Stimulated activated CD8-positive, alpha-beta memory T cell treated with anti-CD3 and anti-CD28 coated beads, Interleukin-12 subunit alpha, Interleukin-12 subunit beta, amount 100 ng/mL, for 1 hour (primary cell): ENCODE measurements at regions not wholly inside any gene's neighbourhood (a gene's known extent, or its start where the extent isn't known, plus 50 kb on each side); places are given as distances from the start of the nearest gene placed in this dataset.

Source experiments
- DNase-seq: peaks from one replicate; pipeline ENCODE4 v3.0.0-alpha.2; 2020; ENCODE audit warnings: low read depth

DNA sequence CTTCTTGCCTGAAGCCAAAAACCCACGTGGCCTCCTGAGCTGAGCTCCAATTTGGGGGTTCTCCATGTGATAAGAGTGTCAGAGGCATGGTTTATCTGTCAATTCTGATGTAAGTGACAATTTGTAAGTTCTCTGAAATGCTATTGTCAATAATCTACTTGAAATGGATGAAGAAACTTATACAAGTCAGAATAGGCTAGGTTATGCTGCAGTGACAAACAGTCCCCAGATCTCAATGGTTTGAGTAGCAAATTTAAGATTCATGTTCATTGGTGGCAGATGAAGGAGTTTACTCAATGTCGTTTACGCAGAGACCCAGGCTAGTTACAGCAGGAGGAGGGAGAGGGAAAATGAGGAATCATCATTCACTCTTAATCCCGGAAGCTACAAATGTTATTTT lies 352.4 kb downstream of the KIF16B start:
- DNase-seq = no peak

DNA sequence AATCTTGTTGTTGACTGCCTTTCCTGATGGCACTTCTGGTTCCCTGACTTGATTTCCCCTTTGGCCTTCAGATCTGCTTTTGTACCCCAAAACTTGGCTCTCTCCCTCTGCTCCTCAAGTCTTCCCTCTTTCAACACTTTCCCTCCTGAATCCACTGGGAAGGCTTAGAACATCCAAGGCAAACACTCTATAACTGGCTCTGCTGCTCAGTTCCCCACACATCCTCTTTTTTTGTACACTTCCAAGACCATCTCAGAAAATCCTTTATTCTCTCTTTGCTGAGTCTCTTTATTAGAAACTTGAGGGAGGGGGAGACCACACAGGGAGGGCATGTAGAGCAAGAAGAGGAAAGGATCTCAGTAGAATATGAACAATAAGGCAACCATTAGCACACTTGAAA lies 354.1 kb downstream of the KIF16B start:
- DNase-seq = no peak

DNA sequence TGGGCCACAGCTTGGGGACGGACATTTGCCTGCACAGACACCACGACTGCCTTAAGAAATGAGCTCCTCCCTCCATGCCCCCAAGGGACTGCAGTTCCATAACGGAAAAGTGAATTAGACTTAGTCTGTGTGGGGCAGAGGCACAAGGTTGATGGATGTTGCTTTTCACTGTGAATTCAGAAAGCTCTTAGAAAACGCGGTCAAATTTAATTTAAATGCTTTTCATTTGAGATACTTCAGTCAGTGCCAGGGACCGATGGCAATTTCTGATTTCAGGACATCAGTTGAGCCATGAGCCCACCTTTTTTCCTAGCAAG lies 356.4 kb downstream of the KIF16B start:
- no peak for DNase-seq

DNA sequence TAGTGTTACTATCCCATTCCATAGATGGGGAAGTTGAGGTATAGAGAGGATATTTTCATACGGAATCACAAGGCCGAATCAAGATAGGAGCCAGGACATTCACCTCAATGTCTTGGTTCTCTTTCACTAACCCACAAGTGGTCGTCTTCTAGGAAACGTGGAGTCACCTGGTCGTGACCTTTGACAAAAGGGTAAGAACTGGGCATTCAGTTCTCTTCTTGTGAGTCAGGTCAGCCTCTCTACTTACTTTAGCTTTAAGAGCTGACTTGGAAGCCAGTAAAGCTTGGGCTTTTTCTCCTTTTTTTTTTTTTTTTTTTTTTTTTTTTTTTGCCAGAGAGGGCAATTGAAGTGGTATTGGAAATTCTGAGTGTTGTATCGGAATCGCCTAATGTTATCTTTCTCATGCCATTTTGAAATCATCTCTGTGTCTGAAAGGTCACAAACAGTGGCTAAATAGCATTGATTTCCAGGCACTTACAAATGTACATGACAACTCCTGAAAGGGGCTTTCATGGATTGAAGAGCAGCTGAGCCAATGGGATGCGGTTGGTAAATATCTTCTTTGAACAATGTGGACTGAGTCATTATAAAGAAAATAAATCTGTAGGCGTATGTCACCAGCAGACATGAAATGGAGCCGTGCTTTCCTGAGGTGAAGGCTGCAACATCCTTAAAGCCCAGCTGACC lies 356.9 kb downstream of the KIF16B start:
- DNase-seq = no peak

DNA sequence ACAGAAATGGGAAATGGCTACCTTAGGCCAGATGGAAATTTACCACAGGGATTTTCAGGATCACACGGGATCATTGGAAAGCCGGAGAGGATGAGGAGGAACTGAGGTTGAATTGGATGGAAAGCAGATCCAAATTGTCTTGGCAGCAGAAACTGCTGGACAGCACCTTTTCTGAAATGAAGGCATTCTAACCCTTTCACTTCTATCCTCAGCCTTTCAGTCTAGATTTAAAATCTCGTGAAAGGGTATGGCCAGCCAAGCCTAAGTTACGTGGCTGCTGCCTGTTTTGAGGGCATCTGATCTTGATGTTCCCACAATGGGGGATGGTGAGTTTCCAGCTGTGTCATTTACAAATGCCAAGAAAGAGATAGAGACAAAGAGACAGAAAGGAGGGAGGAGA lies 358.2 kb downstream of the KIF16B start:
- DNase-seq = no peak

DNA sequence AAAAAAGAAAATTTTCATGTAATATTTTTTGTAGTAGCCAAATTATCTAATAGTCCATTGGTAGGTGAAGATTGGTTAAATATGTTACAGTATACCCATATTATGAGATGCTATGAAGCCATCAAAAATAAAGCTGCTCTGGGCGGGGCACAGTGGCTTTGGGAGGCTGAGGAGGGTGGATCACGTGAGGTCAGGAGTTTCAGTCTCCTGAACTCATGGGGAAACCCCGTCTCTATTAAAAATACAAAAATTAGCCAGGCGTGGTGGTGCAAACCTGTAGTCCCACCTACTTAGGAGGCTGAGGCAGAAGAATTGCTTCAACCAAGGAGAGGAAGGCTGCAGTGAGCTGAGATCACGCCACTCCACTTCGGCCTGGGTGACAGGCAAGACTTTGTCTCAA lies 360.5 kb downstream of the KIF16B start:
- no peak for DNase-seq

GRCh38 chr20:16209951-16210361 lies 363.3 kb downstream of the KIF16B start:
- DNase-seq = no peak

GRCh38 chr20:16209357-16209756 lies 363.9 kb downstream of the KIF16B start:
- no peak for DNase-seq

GRCh38 chr20:16208443-16208842 lies 364.8 kb downstream of the KIF16B start:
- no peak for DNase-seq

GRCh38 chr20:16206817-16207216 lies 366.4 kb downstream of the KIF16B start:
- DNase-seq = no peak

DNA sequence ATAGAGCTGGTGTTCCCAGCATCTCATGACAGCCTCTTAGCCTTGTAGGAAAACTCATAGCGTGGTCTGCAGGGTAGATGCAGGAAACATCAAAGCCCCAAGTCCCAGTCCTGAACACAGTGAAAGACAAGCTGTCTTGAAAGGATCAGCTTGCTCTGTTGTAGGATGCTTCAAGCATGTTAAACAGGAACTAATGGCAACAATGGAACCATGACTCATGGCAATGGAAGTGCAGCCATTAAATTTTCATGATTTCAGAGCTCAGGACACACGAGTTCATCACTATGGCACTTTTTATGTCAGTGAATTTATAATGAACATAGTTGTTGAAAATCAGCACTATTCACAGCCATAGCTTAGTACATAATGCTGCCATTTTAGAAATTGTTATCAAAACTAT lies 367.7 kb downstream of the KIF16B start:
- DNase-seq = no peak

DNA sequence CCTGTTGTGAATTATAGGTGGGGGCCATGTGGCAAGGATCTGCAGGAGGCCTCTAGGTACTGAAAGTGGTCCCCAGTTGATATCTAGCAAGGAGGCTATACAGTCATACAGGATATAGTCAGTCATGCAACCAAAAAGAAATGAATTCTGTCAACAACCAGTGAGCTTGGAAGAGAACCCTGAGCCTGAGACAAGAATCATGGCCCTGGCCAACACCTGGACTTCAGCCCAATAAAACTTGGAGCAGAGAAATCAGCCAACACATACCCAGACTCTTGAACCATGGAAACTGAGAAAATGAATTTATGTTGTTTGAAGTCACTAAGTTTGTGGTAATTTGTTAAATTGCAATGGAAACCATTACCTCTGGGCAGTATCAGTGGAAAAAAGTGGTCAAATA lies 370.2 kb downstream of the KIF16B start:
- no peak for DNase-seq

DNA sequence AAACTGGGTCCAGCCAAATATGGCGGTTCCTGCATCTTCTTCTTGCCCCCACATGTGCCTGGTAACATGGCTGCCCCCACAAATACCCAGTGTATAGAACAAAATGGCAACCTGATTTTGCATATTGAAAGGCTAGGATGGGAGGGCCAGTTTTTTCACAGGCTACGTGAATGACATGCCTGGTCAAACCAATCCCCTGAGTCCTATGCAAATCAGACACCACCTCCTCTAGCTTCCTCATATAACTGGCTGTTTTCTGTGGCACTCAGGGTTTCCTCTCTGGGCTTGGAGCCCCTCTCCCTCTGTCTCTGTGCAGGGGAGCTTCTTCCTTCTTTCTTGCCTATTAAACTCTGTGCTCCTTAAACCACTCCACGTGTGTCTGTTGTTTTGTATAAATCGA lies 372.1 kb downstream of the KIF16B start:
- DNase-seq = no peak

DNA sequence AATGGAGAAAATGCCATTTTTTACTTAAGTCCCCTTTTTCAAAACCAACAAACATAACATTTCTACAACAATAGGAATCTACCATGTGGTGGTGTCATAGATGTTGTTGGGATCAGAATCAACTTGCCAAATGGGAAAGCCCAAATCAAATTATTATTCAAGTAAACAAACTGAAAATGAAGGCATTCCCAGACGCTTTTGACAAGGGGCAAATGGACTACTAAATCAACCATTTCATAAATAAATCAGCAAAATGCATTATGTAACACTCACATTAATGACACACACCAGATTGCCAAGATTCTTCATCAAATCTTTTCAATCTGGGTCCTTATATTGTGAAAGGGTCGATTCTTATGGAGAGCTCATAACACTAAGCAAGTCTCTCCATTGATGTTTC lies 375.6 kb downstream of the KIF16B start:
- no peak for DNase-seq

- DNase-seq = no peak
Measured at GRCh38 chr20:16195671-16196070, 377.6 kb downstream of the KIF16B start.

DNA sequence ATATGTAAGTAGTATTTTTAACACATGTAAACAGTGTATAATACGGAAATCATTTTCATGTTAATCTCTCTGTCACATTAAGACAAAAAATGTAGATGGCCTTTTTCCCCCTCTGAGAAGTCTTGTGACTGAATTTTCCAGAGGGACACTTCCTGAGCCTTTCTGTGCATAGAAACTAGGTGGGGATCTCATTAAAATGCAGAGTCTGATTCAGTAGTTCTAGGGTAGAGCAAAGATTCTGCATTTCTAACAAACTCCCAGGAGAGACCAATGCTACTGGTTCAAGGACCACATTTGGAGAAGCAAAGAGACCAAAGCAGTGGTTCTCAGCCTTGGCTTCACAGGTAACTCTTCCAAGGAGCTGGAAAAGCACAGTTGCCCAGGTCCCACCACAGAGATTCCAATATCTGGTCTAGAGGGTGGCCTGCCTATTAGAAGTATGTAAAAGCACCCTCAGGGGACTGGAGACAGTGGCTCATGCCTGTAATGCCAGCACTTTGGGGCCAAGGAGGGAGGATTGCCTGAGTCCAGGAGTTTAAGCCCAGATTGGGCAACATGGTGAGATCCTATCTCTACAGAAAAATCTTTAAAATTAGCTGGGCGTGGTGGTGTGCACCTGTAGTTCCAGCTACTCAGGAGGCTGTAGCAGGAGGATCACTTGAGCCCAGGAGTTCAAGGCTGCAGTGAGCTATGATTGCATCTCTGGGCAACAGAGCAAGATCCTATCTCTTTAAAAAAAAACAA lies 378.5 kb downstream of the KIF16B start:
- no peak for DNase-seq

DNA sequence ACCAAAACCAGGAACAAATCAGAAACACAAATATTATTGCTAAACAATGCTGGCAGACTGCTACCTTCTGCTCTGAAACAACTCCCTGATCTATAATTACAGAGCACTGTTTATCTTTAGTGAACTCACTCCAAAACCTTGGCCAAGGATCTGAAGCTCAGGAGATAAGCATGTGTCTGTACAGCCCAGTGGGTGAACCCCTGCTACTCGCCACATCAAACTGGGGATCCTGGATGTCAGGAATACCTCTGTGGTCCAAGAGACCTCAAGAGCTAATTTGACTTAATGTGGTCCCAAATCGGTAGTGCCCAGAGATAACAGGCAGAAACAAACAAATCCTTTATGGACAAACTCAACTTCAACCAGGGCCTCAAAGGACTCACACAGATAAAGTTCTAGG lies 381.8 kb downstream of the KIF16B start:
- DNase-seq = no peak

DNA sequence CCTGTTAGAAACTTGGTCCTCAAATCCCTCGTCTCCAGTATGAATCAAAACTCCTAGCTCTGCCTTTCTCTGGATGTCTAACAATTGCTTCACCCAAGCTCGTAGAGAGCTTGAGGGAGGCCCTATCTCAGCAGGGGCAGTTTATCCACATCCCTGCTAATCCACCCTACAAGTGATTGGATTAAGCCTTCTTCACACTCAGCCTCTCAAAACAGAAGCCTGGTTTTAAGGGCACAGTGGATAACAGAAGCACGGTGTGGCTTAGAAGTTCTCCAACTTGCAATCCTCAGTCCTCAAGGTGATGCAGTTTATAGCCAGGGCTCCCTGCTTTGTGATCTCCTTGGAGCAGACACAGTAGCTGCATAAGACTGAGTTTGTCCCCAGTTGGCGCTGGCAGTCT lies 383.9 kb downstream of the KIF16B start:
- no peak for DNase-seq

DNA sequence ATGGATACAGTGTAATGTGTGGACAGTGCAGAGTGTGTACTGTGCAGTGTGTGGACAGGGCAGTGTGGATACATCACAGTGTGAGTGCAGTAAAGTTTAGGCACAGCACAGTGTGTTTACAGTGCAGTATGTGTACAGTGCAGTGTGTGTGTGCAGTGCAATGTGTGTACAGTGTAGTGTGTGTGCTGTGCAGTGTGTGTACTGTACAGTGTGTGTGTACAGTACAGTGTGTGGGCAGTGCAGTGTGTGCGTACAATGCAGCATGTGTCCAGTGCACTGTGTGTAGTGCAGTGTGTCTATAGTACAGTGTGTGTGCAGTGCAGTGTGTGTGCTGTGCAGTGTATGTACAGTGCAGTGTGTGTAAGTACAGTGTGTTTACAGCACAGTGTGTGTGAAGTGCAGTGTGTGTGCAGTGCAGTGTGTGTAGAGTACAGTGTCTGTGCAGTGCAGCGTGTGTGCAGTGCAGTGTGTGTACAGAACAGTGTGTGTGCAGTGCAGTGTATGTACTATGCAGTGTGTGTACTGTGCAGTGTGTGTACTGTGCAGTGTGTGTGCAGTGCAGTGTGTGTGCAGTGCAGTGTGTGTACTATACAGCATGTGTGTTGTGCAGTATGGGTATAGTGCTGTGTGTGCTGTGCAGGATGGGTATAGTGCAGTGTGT lies 385.2 kb downstream of the KIF16B start:
- no peak for DNase-seq

DNA sequence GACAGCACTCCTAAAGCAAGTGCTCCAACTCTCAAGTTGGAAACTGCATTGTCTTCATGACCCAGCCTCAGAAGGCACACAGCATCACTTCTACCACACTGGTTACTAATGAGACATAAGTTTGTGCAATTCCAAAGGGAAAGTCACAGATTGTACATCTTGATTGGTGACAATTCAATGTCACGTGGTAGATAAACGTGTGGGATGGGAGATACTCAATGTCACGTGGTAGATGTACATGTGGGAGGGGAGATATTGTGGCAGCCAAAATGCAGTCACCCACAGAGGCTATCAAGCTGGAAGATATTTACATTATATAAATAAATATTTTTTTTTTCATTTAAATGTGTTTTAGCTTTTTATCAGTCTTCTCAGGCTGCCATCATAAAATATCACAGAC lies 393.3 kb downstream of the KIF16B start:
- DNase-seq = no peak

DNA sequence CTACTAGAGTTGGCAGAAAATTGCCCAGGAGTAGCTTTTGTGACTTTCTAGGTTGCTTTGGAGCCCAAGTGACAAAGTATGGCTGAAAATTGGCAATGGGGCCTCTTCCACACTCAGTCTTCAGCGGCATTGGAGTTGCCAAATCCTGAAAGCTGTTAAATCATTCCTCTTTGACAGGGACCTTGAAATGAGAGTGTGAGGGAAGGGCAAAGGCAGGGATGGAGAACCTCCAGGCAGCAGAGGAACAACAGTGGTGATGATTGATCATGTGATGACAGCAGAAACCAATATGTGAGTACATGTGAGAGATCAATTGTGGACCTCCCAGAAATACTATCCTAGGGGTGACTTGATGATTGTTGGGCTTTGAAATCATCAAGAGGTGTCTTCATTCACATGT lies 393.9 kb downstream of the KIF16B start:
- no peak for DNase-seq

DNA sequence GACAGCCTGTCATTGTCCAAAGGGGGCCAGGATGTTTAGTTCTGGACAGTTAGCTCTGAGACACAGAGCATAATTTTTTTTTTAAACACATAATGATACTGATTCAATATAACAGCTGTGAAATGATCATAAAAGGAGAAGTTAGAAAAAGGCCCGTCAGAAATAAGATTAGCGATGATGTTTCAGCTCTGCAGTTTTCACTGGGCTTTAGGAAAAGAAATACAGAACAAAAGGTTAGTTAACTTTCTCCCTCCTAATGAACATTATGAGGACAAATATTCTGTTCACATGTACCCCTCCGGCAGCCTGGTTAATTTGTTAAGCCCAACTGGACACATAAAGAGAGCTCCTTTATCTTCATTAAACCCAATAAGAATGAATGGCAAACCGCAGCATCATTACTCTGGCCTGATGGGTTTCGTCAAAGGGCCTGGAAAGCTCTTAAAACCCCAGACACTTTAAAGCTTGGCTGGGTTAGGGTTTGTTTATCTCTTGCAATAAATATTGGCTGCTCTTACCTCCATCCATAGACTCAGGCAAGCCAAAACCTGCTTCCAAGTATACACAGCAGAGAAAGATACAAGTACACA lies 394.6 kb downstream of the KIF16B start:
- DNase-seq = no peak

DNA sequence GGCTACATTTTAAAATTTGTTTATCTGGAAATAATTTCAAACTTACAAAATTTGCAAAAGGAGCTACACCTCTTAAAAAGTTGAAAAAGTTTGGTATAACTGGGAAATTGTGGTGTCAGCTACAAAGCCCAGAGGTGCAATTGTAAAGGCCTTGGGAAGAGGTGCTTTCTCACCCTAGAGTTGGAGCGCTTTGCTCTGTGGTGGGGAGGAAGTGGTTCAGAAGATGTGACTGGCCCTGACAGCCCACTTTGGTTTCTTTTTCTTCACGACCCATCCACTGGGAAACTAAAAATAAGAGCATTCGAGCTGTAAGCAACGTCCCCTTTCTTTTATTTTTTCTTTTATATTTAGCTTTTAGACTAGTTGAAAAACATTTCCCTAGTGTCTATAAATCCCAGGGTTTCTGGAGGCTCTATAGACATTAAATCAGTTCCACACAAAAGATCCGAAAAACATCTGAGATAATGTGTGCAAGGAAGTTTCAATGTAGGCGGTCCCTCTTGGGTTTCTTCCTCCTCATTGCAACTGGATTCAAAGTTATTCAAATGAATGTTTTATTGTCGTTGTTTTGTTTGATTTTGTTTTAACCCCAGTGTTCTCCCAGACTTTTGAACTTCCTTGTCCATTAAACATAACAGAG lies 397.8 kb downstream of the KIF16B start:
- peak; percentile 1 for DNase-seq
